Activated T-helper 1 cell treated with anti-CD3 and anti-CD28 coated beads, Interleukin-12 subunit alpha, Interleukin-12 subunit beta, Interleukin-2, Interleukin-4 antibody, amounts not matched to agents 30 ng/mL and 10 ng/mL and 1 ng/mL, durations not matched to agents 14 hours and 24 hours and 36 hours (primary cell): ENCODE measurements at regions not wholly inside any gene's neighbourhood (a gene's known extent, or its start where the extent isn't known, plus 50 kb on each side); places are given as distances from the start of the nearest gene placed in this dataset.

Source experiments
- DNase-seq: peaks from one replicate; pipeline ENCODE4 v3.0.0; 2021; ENCODE audit warnings: low spot score
- H3K27ac Mint-ChIP-seq: one replicate; pipeline ENCODE4 v1.8.0; 2021; ENCODE audit warnings: mild to moderate bottlenecking, mixed read lengths
- H3K27me3 Mint-ChIP-seq: one replicate; pipeline ENCODE4 v1.8.0; 2022; ENCODE audit warnings: mild to moderate bottlenecking, moderate library complexity, mixed read lengths; ENCODE audit not compliant: insufficient read depth
- H3K36me3 Mint-ChIP-seq: one replicate; pipeline ENCODE4 v1.8.0; 2021; ENCODE audit warnings: low read depth, mixed read lengths
- H3K4me1 Mint-ChIP-seq: one replicate; pipeline ENCODE4 v1.8.0; 2021; ENCODE audit warnings: low read depth, mixed read lengths
- H3K4me3 Mint-ChIP-seq: one replicate; pipeline ENCODE4 v1.8.0; 2021; ENCODE audit warnings: mild to moderate bottlenecking, moderate library complexity, mixed read lengths
- H3K9me3 Mint-ChIP-seq: one replicate; pipeline ENCODE4 v1.8.0; 2021; ENCODE audit warnings: mixed read lengths
- intact Hi-C: fragments of 100-400 bp; cut with micrococcal nuclease; formaldehyde crosslinking; loops from one replicate; pipeline ENCODE4 v1.15.1; 2024

- no peak for DNase-seq
- Mint-ChIP-seq H3K9me3 (no peaks in the 10 kb centered on the region), H3K36me3 (peaks cover 13% of the 10 kb centered on the region), H3K4me3 (no peak overlapping the region), H3K27ac (peak overlapping the region; percentile 71), H3K27me3 (peaks cover 8% of the 10 kb centered on the region), H3K4me1 (peaks cover 93% of the 10 kb centered on the region)
- intact Hi-C loops, result no loop called here
Observed at GRCh38 chr6:157759028-157759427, 64.0 kb upstream of the SNX9 start.

- DNase-seq, result no peak
- H3K4me1 Mint-ChIP-seq, result peaks cover 93% of the 10 kb centered on the region
- H3K36me3 Mint-ChIP-seq, result peaks cover 13% of the 10 kb centered on the region
- intact Hi-C loops, result loop anchor here (2.0 to 10.0 kb wide), 8 partner anchors 191 to 1285 kb away; partner anchors contain the start of genes GTF2H5, SERAC1, TAGAP and ZDHHC14
- H3K9me3 Mint-ChIP-seq, result no peaks in the 10 kb centered on the region
- H3K27me3 Mint-ChIP-seq, result peaks cover 9% of the 10 kb centered on the region
- no peak overlapping the region for H3K4me3 Mint-ChIP-seq
- H3K27ac Mint-ChIP-seq, result peak overlapping the region; percentile 98
Observed at GRCh38 chr6:157760137-157760536, 62.9 kb upstream of the SNX9 start.

- peak overlapping the region; percentile 98 for H3K27ac Mint-ChIP-seq
- peak overlapping the region; percentile 78 for H3K4me3 Mint-ChIP-seq
- intact Hi-C loops, result loop anchor here (1.0 to 10.0 kb wide), 11 partner anchors 7 to 1284 kb away; partner anchors contain the start of genes GTF2H5, SERAC1, TAGAP and ZDHHC14
- DNase-seq, result no peak
- peaks cover 8% of the 10 kb centered on the region for H3K27me3 Mint-ChIP-seq
- peaks cover 88% of the 10 kb centered on the region for H3K4me1 Mint-ChIP-seq
- H3K36me3 Mint-ChIP-seq, result peaks cover 13% of the 10 kb centered on the region
- H3K9me3 Mint-ChIP-seq, result no peaks in the 10 kb centered on the region
Observed at GRCh38 chr6:157760589-157761330, 62.3 kb upstream of the SNX9 start.

GRCh38 chr6:157761331-157761921 is 61.6 kb upstream of the SNX9 start:
- Mint-ChIP-seq H3K36me3 (peaks cover 13% of the 10 kb centered on the region), H3K4me3 (peak overlapping the region; percentile 78), H3K9me3 (no peaks in the 10 kb centered on the region), H3K4me1 (peaks cover 88% of the 10 kb centered on the region), H3K27ac (peak overlapping the region; percentile 98), H3K27me3 (peaks cover 8% of the 10 kb centered on the region)
- DNase-seq, result peak; percentile 54
- intact Hi-C loops, result loop anchor here (1.0 to 10.0 kb wide), 11 partner anchors 8 to 1283 kb away; partner anchors contain the start of genes GTF2H5, SERAC1, TAGAP and ZDHHC14

- Mint-ChIP-seq H3K27me3 (peaks cover 10% of the 10 kb centered on the region), H3K27ac (peak overlapping the region; percentile 98), H3K4me1 (peaks cover 85% of the 10 kb centered on the region), H3K4me3 (peak overlapping the region; percentile 78), H3K9me3 (no peaks in the 10 kb centered on the region), H3K36me3 (peaks cover 14% of the 10 kb centered on the region)
- DNase-seq, result no peak
- intact Hi-C loops, result loop anchor here (1.0 to 10.0 kb wide), 11 partner anchors 9 to 1283 kb away; partner anchors contain the start of genes GTF2H5, SERAC1, TAGAP and ZDHHC14
Observed at GRCh38 chr6:157761926-157762325, 61.1 kb upstream of the SNX9 start.

- Mint-ChIP-seq H3K4me3 (peak overlapping the region; percentile 57), H3K36me3 (peaks cover 13% of the 10 kb centered on the region), H3K4me1 (peaks cover 82% of the 10 kb centered on the region), H3K9me3 (no peaks in the 10 kb centered on the region), H3K27ac (peak overlapping the region; percentile 98), H3K27me3 (peaks cover 12% of the 10 kb centered on the region)
- no peak for DNase-seq
- intact Hi-C loops, result loop anchor here (5.0 to 10.0 kb wide), 7 partner anchors 285 to 1282 kb away; partner anchors contain the start of genes GTF2H5, SERAC1, TAGAP and ZDHHC14
Observed at GRCh38 chr6:157762636-157763035, 60.4 kb upstream of the SNX9 start.

- Mint-ChIP-seq H3K27ac (peak overlapping the region; percentile 98), H3K27me3 (peaks cover 8% of the 10 kb centered on the region), H3K9me3 (no peaks in the 10 kb centered on the region), H3K4me1 (peaks cover 82% of the 10 kb centered on the region), H3K36me3 (peaks cover 11% of the 10 kb centered on the region), H3K4me3 (peak overlapping the region; percentile 34)
- intact Hi-C loops, result loop anchor here (5.0 to 10.0 kb wide), 7 partner anchors 284 to 1281 kb away; partner anchors contain the start of genes GTF2H5, SERAC1, TAGAP and ZDHHC14
- no peak for DNase-seq
Observed at GRCh38 chr6:157763129-157763903, 59.7 kb upstream of the SNX9 start.

GRCh38 chr6:157763904-157764177 is 59.2 kb upstream of the SNX9 start:
- peak overlapping the region; percentile 34 for H3K4me3 Mint-ChIP-seq
- no peaks in the 10 kb centered on the region for H3K9me3 Mint-ChIP-seq
- DNase-seq, result no peak
- H3K27me3 Mint-ChIP-seq, result peaks cover 8% of the 10 kb centered on the region
- H3K27ac Mint-ChIP-seq, result peak overlapping the region; percentile 98
- peaks cover 8% of the 10 kb centered on the region for H3K36me3 Mint-ChIP-seq
- H3K4me1 Mint-ChIP-seq, result peaks cover 80% of the 10 kb centered on the region
- intact Hi-C loops, result loop anchor here (1.0 to 10.0 kb wide), 19 partner anchors 9 to 1281 kb away; partner anchors contain the start of genes GTF2H5, SERAC1, SYNJ2 and TAGAP

- Mint-ChIP-seq H3K27ac (peak overlapping the region; percentile 98), H3K9me3 (no peaks in the 10 kb centered on the region), H3K4me1 (peaks cover 82% of the 10 kb centered on the region), H3K27me3 (peaks cover 10% of the 10 kb centered on the region), H3K36me3 (peaks cover 12% of the 10 kb centered on the region), H3K4me3 (peak overlapping the region; percentile 34)
- peak; percentile 80 for DNase-seq
- intact Hi-C loops, result loop anchor here (1.0 to 10.0 kb wide), 19 partner anchors 9 to 1280 kb away; partner anchors contain the start of genes GTF2H5, SERAC1, SYNJ2 and TAGAP
Observed at GRCh38 chr6:157764178-157765068, 58.6 kb upstream of the SNX9 start.

- no peak overlapping the region for H3K27ac Mint-ChIP-seq
- no peak overlapping the region for H3K4me3 Mint-ChIP-seq
- H3K9me3 Mint-ChIP-seq, result no peaks in the 10 kb centered on the region
- intact Hi-C loops, result loop anchor here (10.0 kb wide), 3 partner anchors 662 to 1278 kb away; partner anchors contain the start of gene TAGAP
- peaks cover 12% of the 10 kb centered on the region for H3K27me3 Mint-ChIP-seq
- peaks cover 9% of the 10 kb centered on the region for H3K36me3 Mint-ChIP-seq
- H3K4me1 Mint-ChIP-seq, result peaks cover 67% of the 10 kb centered on the region
- no peak for DNase-seq
Observed at GRCh38 chr6:157766901-157767774, 55.9 kb upstream of the SNX9 start.

- DNase-seq, result no peak
- no peak overlapping the region for H3K4me3 Mint-ChIP-seq
Observed at GRCh38 chr6:157767775-157768156, 55.3 kb upstream of the SNX9 start.

More at GRCh38 chr6:157767775-157768156, 55.3 kb upstream of the SNX9 start:
- Mint-ChIP-seq H3K36me3 (peaks cover 9% of the 10 kb centered on the region), H3K27ac (peak overlapping the region; percentile 48), H3K27me3 (peaks cover 14% of the 10 kb centered on the region), H3K9me3 (no peaks in the 10 kb centered on the region), H3K4me1 (peaks cover 60% of the 10 kb centered on the region)
- intact Hi-C loops, result loop anchor here (10.0 kb wide), 3 partner anchors 663 to 1277 kb away; partner anchors contain the start of gene TAGAP
